ENCODE measurements at regions not wholly inside any gene's neighbourhood (a gene's known extent, or its start where the extent isn't known, plus 50 kb on each side); places are given as distances from the start of the nearest gene placed in this dataset.

DNA sequence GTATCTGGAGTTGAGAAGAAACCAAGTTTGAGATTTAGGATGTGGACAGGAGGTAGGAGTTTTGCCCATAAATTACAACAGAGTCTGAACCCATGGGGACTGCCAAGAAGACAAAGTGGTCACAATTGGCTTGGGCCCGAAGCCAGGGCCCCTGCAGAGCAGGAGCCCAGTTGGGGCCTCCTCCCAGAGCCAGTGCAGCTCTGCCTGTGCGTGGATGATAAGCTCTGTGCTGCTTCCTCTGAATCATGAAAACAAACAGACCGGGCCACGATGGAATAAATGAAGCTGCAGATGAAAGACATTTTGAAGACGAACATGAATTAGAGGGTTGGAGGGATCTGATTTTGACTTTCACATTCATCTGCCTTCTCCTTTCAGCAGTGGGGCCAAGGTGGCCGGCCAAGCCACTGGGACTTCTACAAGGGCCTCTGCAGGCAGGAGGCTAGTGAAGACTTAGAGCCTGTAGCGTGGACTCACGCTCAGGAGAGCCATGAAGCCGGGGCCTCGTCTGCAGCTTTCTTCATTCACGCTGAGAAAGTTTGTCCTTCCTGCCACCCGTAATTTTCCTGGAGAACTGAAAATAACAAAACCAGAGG, 156.8 kb upstream of the LYZL1 start:
- TF ChIP-seq, protein P1, sequence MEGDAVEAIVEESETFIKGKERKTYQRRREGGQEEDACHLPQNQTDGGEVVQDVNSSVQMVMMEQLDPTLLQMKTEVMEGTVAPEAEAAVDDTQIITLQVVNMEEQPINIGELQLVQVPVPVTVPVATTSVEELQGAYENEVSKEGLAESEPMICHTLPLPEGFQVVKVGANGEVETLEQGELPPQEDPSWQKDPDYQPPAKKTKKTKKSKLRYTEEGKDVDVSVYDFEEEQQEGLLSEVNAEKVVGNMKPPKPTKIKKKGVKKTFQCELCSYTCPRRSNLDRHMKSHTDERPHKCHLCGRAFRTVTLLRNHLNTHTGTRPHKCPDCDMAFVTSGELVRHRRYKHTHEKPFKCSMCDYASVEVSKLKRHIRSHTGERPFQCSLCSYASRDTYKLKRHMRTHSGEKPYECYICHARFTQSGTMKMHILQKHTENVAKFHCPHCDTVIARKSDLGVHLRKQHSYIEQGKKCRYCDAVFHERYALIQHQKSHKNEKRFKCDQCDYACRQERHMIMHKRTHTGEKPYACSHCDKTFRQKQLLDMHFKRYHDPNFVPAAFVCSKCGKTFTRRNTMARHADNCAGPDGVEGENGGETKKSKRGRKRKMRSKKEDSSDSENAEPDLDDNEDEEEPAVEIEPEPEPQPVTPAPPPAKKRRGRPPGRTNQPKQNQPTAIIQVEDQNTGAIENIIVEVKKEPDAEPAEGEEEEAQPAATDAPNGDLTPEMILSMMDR (IDR thresholded peaks at IDR 0.05; ENCODE audit: insufficient read depth, low read depth, low read length): no peak
- no peak for TF ChIP-seq EZH2 (IDR thresholded peaks at IDR 0.05; ENCODE audit: insufficient read depth, low read length)
